Testis (tissue), 2 donors: ENCODE measurements at regions not wholly inside any gene's neighbourhood (a gene's known extent, or its start where the extent isn't known, plus 50 kb on each side); places are given as distances from the start of the nearest gene placed in this dataset.

Source experiments
- DNase-seq: peaks from one replicate; pipeline ENCODE4 v3.0.0-alpha.2; 2019
- H3K27ac ChIP-seq, 2 donors: fragments of 200-600 bp; sonication (generic); one replicate each; pipeline ENCODE4 v1.5.1; 2019
- H3K27me3 ChIP-seq: fragments of 200-600 bp; sonication (generic); one replicate; pipeline ENCODE4 v1.5.1; 2019
- H3K36me3 ChIP-seq: fragments of 200-600 bp; sonication (generic); one replicate; pipeline ENCODE4 v1.5.1; 2017; ENCODE audit warnings: low read depth; ENCODE audit errors: missing control alignments
- H3K4me1 ChIP-seq: fragments of 200-600 bp; sonication (generic); one replicate; pipeline ENCODE4 v1.5.1; 2019
- H3K4me3 ChIP-seq, 2 donors: fragments of 200-600 bp; sonication (generic); one replicate each; pipeline ENCODE4 v1.5.1; 2017 to 2019
- H3K9me3 ChIP-seq: fragments of 200-600 bp; sonication (generic); one replicate; pipeline ENCODE4 v1.5.1; 2017
- CTCF ChIP-seq, 3 experiments: fragments of 450-650 bp in 2 of 3; fragments of 200-600 bp in 1 of 3; sonication (generic) in 1 of 3; IDR thresholded peaks; one replicate each; pipeline ENCODE4 v1.5.1; 2016 to 2019; ENCODE audit warnings: antibody characterized with exemption in 3 of 3, mild to moderate bottlenecking in 2 of 3, moderate library complexity in 1 of 3
- POLR2A ChIP-seq: fragments of 450-650 bp; IDR thresholded peaks from one replicate; pipeline ENCODE4 v1.6.1; 2017; ENCODE audit warnings: antibody characterized with exemption, mild to moderate bottlenecking, moderate library complexity
- WGBS, 2 donors: methylation state at CpG; one replicate each; pipeline ENCODE4 v1.1.5; 2018; 5-methylcytosine and 5-hydroxymethylcytosine counted together
- intact Hi-C: fragments of 100-400 bp; cut with DNase I; formaldehyde crosslinking; loops from one replicate; pipeline ENCODE4 v1.15.1; 2023; ENCODE audit warnings: low total_unique reads

GRCh38 chr6:109227646-109228045, 132.3 kb downstream of the CEP57L1 start:
- Histone ChIP-seq H3K27ac (no peak overlapping the region), H3K4me1 (no peaks in the 10 kb centered on the region), H3K4me3 (no peak overlapping the region), H3K27me3 (no peaks in the 10 kb centered on the region), H3K9me3 (no peaks in the 10 kb centered on the region), H3K36me3 (no peaks in the 10 kb centered on the region)
- no peak for DNase-seq
- intact Hi-C loops = no loop called here
- no peak for TF ChIP-seq POLR2A
- no peak for TF ChIP-seq CTCF (IDR thresholded peaks at IDR 0.05)

- no peaks in the 10 kb centered on the region for H3K36me3 ChIP-seq
- H3K4me1 ChIP-seq = no peaks in the 10 kb centered on the region
- intact Hi-C loops = no loop called here
- H3K27me3 ChIP-seq = no peaks in the 10 kb centered on the region
- H3K27ac ChIP-seq = no peak overlapping the region
- no peaks in the 10 kb centered on the region for H3K9me3 ChIP-seq
- DNase-seq = no peak
- no peak overlapping the region for H3K4me3 ChIP-seq
- TF ChIP-seq POLR2A = no peak
These were observed 131.0 kb downstream of the CEP57L1 start for GRCh38 chr6:109226353-109226752.

GRCh38 chr6:109225946-109226345, 130.6 kb downstream of the CEP57L1 start:
- WGBS, 2 donors = 90 to 94% methylated on average over 6 of the region's 6 CpGs
- H3K36me3 ChIP-seq = no peaks in the 10 kb centered on the region
- intact Hi-C loops = no loop called here

GRCh38 chr6:109224994-109225393, 129.7 kb downstream of the CEP57L1 start:
- TF ChIP-seq CTCF (IDR thresholded peaks at IDR 0.05) (no peak), POLR2A (no peak)

More at GRCh38 chr6:109225946-109226345, 130.6 kb downstream of the CEP57L1 start:
- no peak for DNase-seq
- no peak for TF ChIP-seq CTCF (IDR thresholded peaks at IDR 0.05)
- no peak for TF ChIP-seq POLR2A
- Histone ChIP-seq H3K27me3 (no peaks in the 10 kb centered on the region), H3K9me3 (no peaks in the 10 kb centered on the region), H3K4me1 (peaks cover 2% of the 10 kb centered on the region), H3K4me3 (no peak overlapping the region), H3K27ac (no peak overlapping the region)

GRCh38 chr6:109224107-109224875, 129.0 kb downstream of the CEP57L1 start:
- H3K9me3 ChIP-seq = no peaks in the 10 kb centered on the region
- no peak overlapping the region for H3K4me3 ChIP-seq
- intact Hi-C loops = no loop called here
- no peaks in the 10 kb centered on the region for H3K27me3 ChIP-seq
- DNase-seq = no peak
- 64 to 74% methylated on average over 4 of the region's 4 CpGs for WGBS, 2 donors
- TF ChIP-seq CTCF (IDR thresholded peaks at IDR 0.05) (no peak), POLR2A (no peak)
- H3K36me3 ChIP-seq = no peaks in the 10 kb centered on the region
- H3K4me1 ChIP-seq = peaks cover 4% of the 10 kb centered on the region
- no peak overlapping the region for H3K27ac ChIP-seq

More at GRCh38 chr6:109224994-109225393, 129.7 kb downstream of the CEP57L1 start:
- no peaks in the 10 kb centered on the region for H3K27me3 ChIP-seq
- H3K9me3 ChIP-seq = no peaks in the 10 kb centered on the region
- WGBS, 2 donors = 83 to 94% methylated on average over 1 of the region's 1 CpG
- DNase-seq = no peak
- H3K4me1 ChIP-seq = peaks cover 4% of the 10 kb centered on the region
- no peaks in the 10 kb centered on the region for H3K36me3 ChIP-seq
- H3K4me3 ChIP-seq = no peak overlapping the region
- no peak overlapping the region for H3K27ac ChIP-seq
- intact Hi-C loops = no loop called here
